ENCODE measurements at regions not wholly inside any gene's neighbourhood (a gene's known extent, or its start where the extent isn't known, plus 50 kb on each side); places are given as distances from the start of the nearest gene placed in this dataset.

DNA sequence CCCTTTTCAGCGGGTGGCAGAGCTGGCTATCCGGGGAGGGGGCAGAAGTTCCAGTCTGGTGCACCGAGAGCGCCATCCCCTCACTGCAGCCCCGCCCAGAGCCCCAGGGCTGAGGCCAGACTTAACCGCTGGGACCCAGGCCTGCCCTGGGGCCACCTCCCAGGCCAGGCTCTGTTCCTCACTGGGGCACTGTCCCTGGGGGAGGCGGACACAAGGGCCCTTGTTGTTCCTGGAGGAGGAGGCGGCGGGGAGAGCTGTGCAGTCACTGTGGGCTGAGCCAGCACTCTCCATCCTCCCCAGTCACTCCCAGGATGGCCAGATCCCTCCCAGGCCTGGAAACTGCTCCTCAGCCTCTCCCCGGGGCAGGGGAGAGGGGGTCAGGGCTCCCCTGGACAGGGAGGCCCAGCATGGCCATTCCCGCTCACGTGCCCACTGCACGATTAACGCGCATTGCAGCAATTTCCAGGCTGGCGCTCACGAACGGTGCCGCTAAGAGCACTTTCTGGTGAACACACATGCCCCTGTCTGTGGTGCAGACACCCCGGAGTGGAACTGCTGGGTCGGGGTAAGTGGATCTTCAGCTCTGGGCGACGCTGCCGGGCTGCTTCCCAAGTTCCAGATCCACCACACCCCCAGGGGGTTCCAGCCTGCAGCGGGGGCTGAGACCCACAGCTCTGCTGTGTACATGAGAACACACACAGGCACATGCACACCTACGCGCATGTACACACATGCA, 89.8 kb upstream of the SFSWAP start:
- TF ChIP-seq, protein P1, sequence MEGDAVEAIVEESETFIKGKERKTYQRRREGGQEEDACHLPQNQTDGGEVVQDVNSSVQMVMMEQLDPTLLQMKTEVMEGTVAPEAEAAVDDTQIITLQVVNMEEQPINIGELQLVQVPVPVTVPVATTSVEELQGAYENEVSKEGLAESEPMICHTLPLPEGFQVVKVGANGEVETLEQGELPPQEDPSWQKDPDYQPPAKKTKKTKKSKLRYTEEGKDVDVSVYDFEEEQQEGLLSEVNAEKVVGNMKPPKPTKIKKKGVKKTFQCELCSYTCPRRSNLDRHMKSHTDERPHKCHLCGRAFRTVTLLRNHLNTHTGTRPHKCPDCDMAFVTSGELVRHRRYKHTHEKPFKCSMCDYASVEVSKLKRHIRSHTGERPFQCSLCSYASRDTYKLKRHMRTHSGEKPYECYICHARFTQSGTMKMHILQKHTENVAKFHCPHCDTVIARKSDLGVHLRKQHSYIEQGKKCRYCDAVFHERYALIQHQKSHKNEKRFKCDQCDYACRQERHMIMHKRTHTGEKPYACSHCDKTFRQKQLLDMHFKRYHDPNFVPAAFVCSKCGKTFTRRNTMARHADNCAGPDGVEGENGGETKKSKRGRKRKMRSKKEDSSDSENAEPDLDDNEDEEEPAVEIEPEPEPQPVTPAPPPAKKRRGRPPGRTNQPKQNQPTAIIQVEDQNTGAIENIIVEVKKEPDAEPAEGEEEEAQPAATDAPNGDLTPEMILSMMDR (IDR thresholded peaks at IDR 0.05; ENCODE audit: control extremely low read depth in 1 of 3, insufficient read depth in 1 of 3, low read depth in 1 of 3, low read length in 3 of 3): no peak
- TF ChIP-seq POLR2AphosphoS5 (IDR thresholded peaks at IDR 0.05; ENCODE audit: low read depth, low read length) (no peak), CHD1 (IDR thresholded peaks at IDR 0.05; ENCODE audit: low read depth, low read length) (no peak), CREB1 (IDR thresholded peaks at IDR 0.05) (no peak), YY1 (IDR thresholded peaks at IDR 0.05; ENCODE audit: low read depth, low read length) (no peak), RAD21 (IDR thresholded peaks at IDR 0.05 in 1 of 2, conservative IDR thresholded peaks at IDR 0.05 in 1 of 2; ENCODE audit: low read depth in 2 of 2, low read length in 2 of 2) (no peak), SAP30 (IDR thresholded peaks at IDR 0.05; ENCODE audit: insufficient read depth, insufficient replicate concordance, low read length) (no peak), CEBPB (IDR thresholded peaks at IDR 0.05; ENCODE audit: low read depth, low read length) (no peak), POLR2A (IDR thresholded peaks at IDR 0.05; ENCODE audit: control extremely low read depth in 1 of 2, low read depth in 2 of 2, low read length in 2 of 2) (no peak), EP300 (IDR thresholded peaks at IDR 0.05; ENCODE audit: borderline replicate concordance in 1 of 2, low read depth in 2 of 2, low read length in 2 of 2) (no peak), PHF8 (conservative IDR thresholded peaks at IDR 0.05; ENCODE audit: low read depth, low read length) (no peak), JUND (IDR thresholded peaks at IDR 0.05; ENCODE audit: low read length) (no peak), KDM5A (IDR thresholded peaks at IDR 0.05; ENCODE audit: low read length) (no peak)
- TF ChIP-seq, protein P2, sequence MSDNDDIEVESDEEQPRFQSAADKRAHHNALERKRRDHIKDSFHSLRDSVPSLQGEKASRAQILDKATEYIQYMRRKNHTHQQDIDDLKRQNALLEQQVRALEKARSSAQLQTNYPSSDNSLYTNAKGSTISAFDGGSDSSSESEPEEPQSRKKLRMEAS (IDR thresholded peaks at IDR 0.05): no peak

Measured in H1 (cell line).